Skeletal muscle tissue (tissue), 3 donors: ENCODE measurements at regions not wholly inside any gene's neighbourhood (a gene's known extent, or its start where the extent isn't known, plus 50 kb on each side); places are given as distances from the start of the nearest gene placed in this dataset.

Experiments used
- H3K27ac ChIP-seq: one replicate; pipeline ENCODE4 v1.7.0; 2013; ENCODE audit warnings: mild to moderate bottlenecking, low read depth, low read length, inconsistent platforms
- H3K27me3 ChIP-seq, 3 donors: one replicate each; pipeline ENCODE4 v1.7.0; 2013; ENCODE audit warnings: low read length in 3 of 3; ENCODE audit not compliant: control insufficient read depth in 3 of 3, insufficient read depth in 3 of 3
- H3K36me3 ChIP-seq, 3 donors: one replicate each; pipeline ENCODE4 v1.7.0; 2013; ENCODE audit warnings: low read length in 3 of 3; ENCODE audit not compliant: control insufficient read depth in 3 of 3, insufficient read depth in 3 of 3
- H3K4me1 ChIP-seq, 3 donors: one replicate each; pipeline ENCODE4 v1.7.0; 2013; ENCODE audit warnings: low read length in 3 of 3, mild to moderate bottlenecking in 3 of 3; ENCODE audit not compliant: control insufficient read depth in 3 of 3, insufficient read depth in 3 of 3
- H3K4me3 ChIP-seq, 3 donors: one replicate each; pipeline ENCODE4 v1.7.0; 2013; ENCODE audit warnings: low read length in 3 of 3
- H3K9ac ChIP-seq, 3 donors: one replicate each; pipeline ENCODE4 v1.7.0; 2013; ENCODE audit warnings: low read length in 3 of 3, mild to moderate bottlenecking in 3 of 3, moderate library complexity in 2 of 3, low read depth in 1 of 3
- H3K9me3 ChIP-seq, 3 donors: one replicate each; pipeline ENCODE4 v1.7.0; 2013; ENCODE audit warnings: low read length in 3 of 3; ENCODE audit not compliant: control insufficient read depth in 3 of 3
- donor health status: Osteomylitis.

- Histone ChIP-seq H3K4me3 (no peak overlapping the region), H3K9me3 (no peaks in the 10 kb centered on the region), H3K9ac (no peak overlapping the region), H3K36me3 (no peaks in the 10 kb centered on the region), H3K27ac (no peak overlapping the region), H3K27me3 (no peaks in the 10 kb centered on the region), H3K4me1 (no peaks in the 10 kb centered on the region)
Observed at GRCh38 chr4:123077330-123077729, 154.9 kb upstream of the NUDT6 start.

- Histone ChIP-seq H3K4me3 (no peak overlapping the region), H3K9me3 (no peaks in the 10 kb centered on the region), H3K27me3 (no peaks in the 10 kb centered on the region), H3K4me1 (no peaks in the 10 kb centered on the region), H3K9ac (no peak overlapping the region), H3K36me3 (no peaks in the 10 kb centered on the region), H3K27ac (no peak overlapping the region)
Observed at GRCh38 chr4:123081971-123082370, 159.6 kb upstream of the NUDT6 start.

DNA sequence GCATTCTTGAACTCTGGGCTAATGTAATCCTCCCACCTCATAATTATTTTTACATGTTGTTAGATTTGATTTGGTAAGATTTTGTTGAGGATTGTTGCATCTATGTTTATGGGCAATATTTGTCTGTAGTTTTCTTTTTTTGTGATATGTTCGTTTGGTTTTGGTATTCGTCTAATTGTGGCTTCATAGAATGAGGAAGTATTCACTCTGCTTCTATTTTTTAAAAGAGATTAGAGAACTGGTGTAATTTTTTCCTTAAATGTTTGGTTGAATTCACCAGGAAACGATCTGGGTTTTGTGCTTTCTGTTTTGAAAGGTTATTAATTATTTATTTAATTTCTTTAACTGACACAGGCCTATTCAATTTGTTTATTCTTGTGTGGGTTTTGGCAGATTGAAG, 161.2 kb upstream of the NUDT6 start:
- Histone ChIP-seq H3K4me3 (no peak overlapping the region), H3K4me1 (no peaks in the 10 kb centered on the region), H3K9me3 (no peaks in the 10 kb centered on the region), H3K9ac (no peak overlapping the region), H3K27me3 (no peaks in the 10 kb centered on the region), H3K36me3 (no peaks in the 10 kb centered on the region), H3K27ac (no peak overlapping the region)

DNA sequence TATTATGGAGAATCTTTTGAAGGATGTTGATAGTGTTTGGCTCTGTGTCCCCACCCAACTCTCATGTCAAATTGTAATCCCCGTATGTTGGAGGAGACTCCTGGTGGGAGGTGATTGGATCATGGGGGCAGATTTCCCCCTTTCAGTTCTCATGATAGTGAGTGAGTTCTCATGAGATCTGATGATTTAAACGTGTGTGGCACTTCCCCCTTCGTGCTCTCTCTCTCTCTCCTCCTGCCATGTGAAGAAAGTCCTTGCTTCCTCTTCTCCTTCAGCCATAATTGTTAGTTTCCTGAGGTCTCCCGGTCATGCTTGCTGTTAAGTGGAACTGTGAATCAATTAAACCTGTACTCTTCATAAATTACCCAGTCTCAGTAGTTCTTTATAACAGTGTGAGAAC, 166.1 kb upstream of the NUDT6 start:
- Histone ChIP-seq H3K4me1 (no peaks in the 10 kb centered on the region), H3K9me3 (no peaks in the 10 kb centered on the region), H3K36me3 (peaks cover 4 to 8% (median 4%) of the 10 kb centered on the region in 3 donors), H3K27ac (no peak overlapping the region), H3K27me3 (no peaks in the 10 kb centered on the region), H3K9ac (no peak overlapping the region), H3K4me3 (no peak overlapping the region)

DNA sequence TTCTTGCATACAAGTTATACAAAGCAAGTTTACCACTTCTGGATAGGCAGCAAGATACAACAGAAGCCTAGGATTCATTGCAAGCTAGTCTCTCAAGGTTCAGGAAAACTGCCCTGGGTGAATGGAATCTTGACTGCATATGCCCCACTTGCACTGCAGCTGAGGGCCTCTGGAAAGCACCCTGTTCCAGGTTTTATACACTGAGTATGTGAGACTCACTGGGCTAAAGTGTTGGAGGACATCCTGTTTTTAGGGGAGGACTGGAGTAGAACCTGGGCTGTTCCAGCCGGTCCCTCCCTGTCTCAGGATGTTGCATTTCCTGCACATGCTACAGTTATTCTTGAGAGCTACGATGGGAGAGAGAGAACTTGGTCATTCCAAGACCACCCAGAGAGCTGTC, 168.5 kb upstream of the NUDT6 start:
- H3K9ac ChIP-seq, result no peak overlapping the region
- no peak overlapping the region for H3K27ac ChIP-seq
- H3K27me3 ChIP-seq, result no peaks in the 10 kb centered on the region
- H3K36me3 ChIP-seq, result peaks cover 4 to 8% (median 4%) of the 10 kb centered on the region in 3 donors
- no peaks in the 10 kb centered on the region for H3K4me1 ChIP-seq
- H3K9me3 ChIP-seq, result no peaks in the 10 kb centered on the region
- H3K4me3 ChIP-seq, result no peak overlapping the region

- Histone ChIP-seq H3K9me3 (no peaks in the 10 kb centered on the region), H3K4me1 (no peaks in the 10 kb centered on the region), H3K36me3 (peaks cover 4 to 8% (median 4%) of the 10 kb centered on the region in 3 donors), H3K9ac (no peak overlapping the region), H3K27ac (no peak overlapping the region), H3K4me3 (no peak overlapping the region), H3K27me3 (no peaks in the 10 kb centered on the region)
Observed at GRCh38 chr4:123092586-123092985, 170.2 kb upstream of the NUDT6 start.

- Histone ChIP-seq H3K9me3 (no peaks in the 10 kb centered on the region), H3K9ac (no peak overlapping the region), H3K27ac (no peak overlapping the region), H3K4me3 (no peak overlapping the region), H3K4me1 (no peaks in the 10 kb centered on the region), H3K36me3 (peaks cover 4 to 8% (median 4%) of the 10 kb centered on the region in 3 donors), H3K27me3 (no peaks in the 10 kb centered on the region)
Observed at GRCh38 chr4:123093236-123093635, 170.8 kb upstream of the NUDT6 start.

GRCh38 chr4:123096038-123096437, 173.6 kb upstream of the NUDT6 start:
- Histone ChIP-seq H3K27ac (no peak overlapping the region), H3K4me3 (no peak overlapping the region), H3K36me3 (peaks cover under 1 to 4% (median under 1%) of the 10 kb centered on the region in 3 donors), H3K9ac (no peak overlapping the region), H3K4me1 (no peaks in the 10 kb centered on the region), H3K9me3 (no peaks in the 10 kb centered on the region), H3K27me3 (no peaks in the 10 kb centered on the region)

GRCh38 chr4:123102897-123103471, 180.6 kb upstream of the NUDT6 start:
- Histone ChIP-seq H3K4me1 (no peaks in the 10 kb centered on the region), H3K9ac (no peak overlapping the region), H3K4me3 (no peak overlapping the region), H3K27ac (no peak overlapping the region), H3K9me3 (no peaks in the 10 kb centered on the region), H3K36me3 (no peaks in the 10 kb centered on the region), H3K27me3 (no peaks in the 10 kb centered on the region)

GRCh38 chr4:123104310-123105025, 182.1 kb upstream of the NUDT6 start:
- Histone ChIP-seq H3K27me3 (no peaks in the 10 kb centered on the region), H3K4me3 (no peak overlapping the region), H3K9me3 (no peaks in the 10 kb centered on the region), H3K4me1 (no peaks in the 10 kb centered on the region), H3K27ac (no peak overlapping the region), H3K36me3 (no peaks in the 10 kb centered on the region), H3K9ac (no peak overlapping the region)
